ENCODE measurements at regions not wholly inside any gene's neighbourhood (a gene's known extent, or its start where the extent isn't known, plus 50 kb on each side); places are given as distances from the start of the nearest gene placed in this dataset.

GRCh38 chr22:49380095-49380827 lies 447.4 kb downstream of the BRD1 start:
- no peak overlapping the region for H3K4me3 ChIP-seq (ENCODE audit: low read depth, low read length)
- TF ChIP-seq MAX (IDR thresholded peaks at IDR 0.05; ENCODE audit: low read depth, low read length) = no peak
- no peak for TF ChIP-seq POLR2A (IDR thresholded peaks at IDR 0.05; ENCODE audit: extremely low read depth, insufficient read length)
- TF ChIP-seq CTCF (IDR thresholded peaks at IDR 0.05; ENCODE audit: low read depth, low read length) = no peak
- no peak for DNase-seq (ENCODE audit: low read depth)

DNA sequence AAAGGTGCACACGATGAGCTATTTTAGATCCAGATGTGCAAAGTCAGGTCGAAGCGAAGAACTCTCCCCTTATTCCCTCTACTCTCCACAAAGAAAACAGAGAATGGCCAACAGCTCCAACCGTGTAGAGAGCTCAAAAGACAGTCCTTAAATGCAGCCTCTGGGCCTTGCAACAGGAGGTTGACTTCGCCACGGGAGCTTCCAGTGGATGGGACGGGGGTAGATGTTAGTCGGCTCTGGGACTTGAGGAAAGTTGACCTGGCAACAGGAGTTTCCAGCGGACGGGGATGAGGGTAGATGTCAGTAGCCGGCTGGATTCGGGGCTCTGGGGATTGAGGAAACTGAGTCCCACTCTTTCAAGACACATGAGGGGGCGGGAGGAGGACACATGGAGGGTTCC lies 450.4 kb downstream of the BRD1 start:
- no peak for DNase-seq (ENCODE audit: low read depth)
- H3K4me3 ChIP-seq (ENCODE audit: low read depth, low read length) = no peak overlapping the region
- TF ChIP-seq CTCF (IDR thresholded peaks at IDR 0.05; ENCODE audit: low read depth, low read length) (no peak), MAX (IDR thresholded peaks at IDR 0.05; ENCODE audit: low read depth, low read length) (no peak), MYC (IDR thresholded peaks at IDR 0.05; ENCODE audit: low read depth, low read length) (no peak), POLR2A (IDR thresholded peaks at IDR 0.05; ENCODE audit: extremely low read depth, insufficient read length) (no peak)

GRCh38 chr22:49373801-49374226 lies 453.9 kb downstream of the BRD1 start:
- no peak overlapping the region for H3K4me3 ChIP-seq (ENCODE audit: low read depth, low read length)
- no peak for TF ChIP-seq MYC (IDR thresholded peaks at IDR 0.05; ENCODE audit: low read depth, low read length)
- no peak for TF ChIP-seq MAX (IDR thresholded peaks at IDR 0.05; ENCODE audit: low read depth, low read length)
- no peak for TF ChIP-seq POLR2A (IDR thresholded peaks at IDR 0.05; ENCODE audit: extremely low read depth, insufficient read length)
- TF ChIP-seq CTCF (IDR thresholded peaks at IDR 0.05; ENCODE audit: low read depth, low read length) = no peak
- no peak for DNase-seq (ENCODE audit: low read depth)

GRCh38 chr22:49373289-49373666 lies 454.4 kb downstream of the BRD1 start:
- H3K4me3 ChIP-seq (ENCODE audit: low read depth, low read length) = peak overlapping the region; percentile 21
- TF ChIP-seq POLR2A (IDR thresholded peaks at IDR 0.05; ENCODE audit: extremely low read depth, insufficient read length) = no peak
- TF ChIP-seq MYC (IDR thresholded peaks at IDR 0.05; ENCODE audit: low read depth, low read length) = no peak
- no peak for TF ChIP-seq CTCF (IDR thresholded peaks at IDR 0.05; ENCODE audit: low read depth, low read length)
- no peak for TF ChIP-seq MAX (IDR thresholded peaks at IDR 0.05; ENCODE audit: low read depth, low read length)
- no peak for DNase-seq (ENCODE audit: low read depth)

- DNase-seq (ENCODE audit: low read depth) = peak; percentile 89
- TF ChIP-seq CTCF (IDR thresholded peaks at IDR 0.05; ENCODE audit: low read depth, low read length) = no peak
- TF ChIP-seq MAX (IDR thresholded peaks at IDR 0.05; ENCODE audit: low read depth, low read length) = peak; percentile 84
- TF ChIP-seq MYC (IDR thresholded peaks at IDR 0.05; ENCODE audit: low read depth, low read length) = peak; percentile 71
- TF ChIP-seq POLR2A (IDR thresholded peaks at IDR 0.05; ENCODE audit: extremely low read depth, insufficient read length) = peak; percentile 84
- H3K4me3 ChIP-seq (ENCODE audit: low read depth, low read length) = peak overlapping the region; percentile 21
These were observed 455.0 kb downstream of the BRD1 start for GRCh38 chr22:49372530-49373288.

All from NB4 (cell line).